EH (cell line): ENCODE measurements at regions not wholly inside any gene's neighbourhood (a gene's known extent, or its start where the extent isn't known, plus 50 kb on each side); places are given as distances from the start of the nearest gene placed in this dataset.

Experiments used
- DNase-seq: peaks from one replicate; pipeline ENCODE4 v3.0.0-alpha.2; 2015; ENCODE audit warnings: low read depth

DNA sequence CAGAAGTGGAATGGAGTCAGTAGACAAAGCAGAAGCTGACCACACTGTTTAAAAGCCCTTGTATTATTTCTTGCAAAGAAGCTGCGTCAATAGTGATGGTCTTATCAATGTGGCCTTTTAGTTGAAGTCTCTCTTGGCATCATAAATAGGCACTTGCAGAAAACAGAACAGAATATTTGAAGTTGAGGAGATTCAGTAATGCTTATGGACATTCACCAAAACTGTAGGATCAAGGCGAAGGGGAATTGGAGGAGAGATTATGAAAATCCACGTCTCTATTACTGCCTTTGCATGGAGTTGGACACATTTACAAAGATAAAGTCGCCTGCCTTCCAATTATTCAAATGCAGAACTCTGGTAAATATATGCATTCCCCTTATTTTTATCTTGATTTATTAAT is 1482.8 kb downstream of the EFNB2 start:
- no peak for DNase-seq

DNA sequence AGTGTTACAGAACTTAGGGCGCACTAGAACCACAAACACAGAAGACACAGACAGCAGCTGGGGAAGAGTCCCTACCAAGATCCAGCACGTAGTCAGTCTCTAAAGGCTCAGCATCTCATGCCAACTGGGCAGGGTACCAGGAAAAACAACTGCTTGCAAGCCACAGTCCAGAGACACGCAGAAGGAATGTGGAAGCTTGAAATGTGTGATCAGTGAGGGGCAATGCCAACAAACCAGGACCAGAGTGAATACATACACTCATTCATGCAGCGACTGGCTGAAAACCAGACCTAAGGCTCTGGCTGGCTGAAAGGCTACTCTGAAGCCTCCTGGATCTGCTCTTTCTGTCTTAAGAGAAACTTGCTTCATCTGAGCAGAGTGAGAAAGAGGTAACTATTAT is 1484.8 kb downstream of the EFNB2 start:
- DNase-seq, result peak; percentile 5

DNA sequence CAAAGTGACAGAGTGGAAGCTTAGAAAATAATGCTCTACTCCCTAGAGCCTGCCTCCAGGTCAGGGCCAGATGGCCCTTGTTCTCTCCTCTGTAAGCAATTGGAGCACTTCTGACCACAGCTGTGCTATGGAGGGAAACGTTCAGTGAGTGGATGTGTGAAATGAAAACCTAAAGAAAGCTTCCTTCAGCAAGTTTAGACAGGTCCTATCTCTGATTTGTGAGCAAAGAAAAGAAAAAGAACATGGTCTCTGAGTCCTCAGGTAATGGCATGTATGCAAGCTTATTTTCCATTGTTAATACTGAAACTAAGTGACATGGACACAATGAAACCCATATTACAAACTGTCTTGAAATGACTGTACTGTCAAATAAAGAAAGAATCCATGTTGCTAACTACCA is 1486.8 kb downstream of the EFNB2 start:
- no peak for DNase-seq

DNA sequence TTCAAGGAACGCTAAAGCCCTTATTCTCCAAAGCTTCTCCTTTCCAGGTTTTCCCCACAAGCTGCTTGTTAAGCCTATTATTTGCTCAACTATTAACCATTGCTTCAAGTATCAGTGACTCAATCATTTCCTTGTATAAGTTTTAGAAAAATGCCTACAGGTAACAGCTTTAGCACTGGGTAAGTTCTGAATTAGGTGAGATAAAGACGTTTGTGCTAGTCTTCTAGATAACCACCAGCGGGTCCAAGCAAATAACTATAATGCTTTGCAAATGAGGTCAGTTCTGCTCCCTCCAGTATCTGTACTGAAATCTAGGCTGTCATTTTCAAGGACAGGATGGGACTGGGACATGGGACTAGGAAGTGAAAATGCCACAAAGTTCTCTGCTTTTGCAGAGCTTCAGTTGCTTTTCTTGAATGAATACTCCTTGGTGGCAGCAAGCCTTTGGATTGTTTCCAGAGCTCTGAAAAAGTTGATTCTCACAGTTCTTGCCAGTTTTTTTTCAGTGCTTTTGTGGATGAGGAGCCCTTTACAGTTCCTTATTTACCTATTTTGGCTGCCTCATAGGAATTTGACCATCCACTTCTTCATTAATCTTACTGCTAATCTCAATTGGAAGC is 1487.7 kb downstream of the EFNB2 start:
- no peak for DNase-seq

DNA sequence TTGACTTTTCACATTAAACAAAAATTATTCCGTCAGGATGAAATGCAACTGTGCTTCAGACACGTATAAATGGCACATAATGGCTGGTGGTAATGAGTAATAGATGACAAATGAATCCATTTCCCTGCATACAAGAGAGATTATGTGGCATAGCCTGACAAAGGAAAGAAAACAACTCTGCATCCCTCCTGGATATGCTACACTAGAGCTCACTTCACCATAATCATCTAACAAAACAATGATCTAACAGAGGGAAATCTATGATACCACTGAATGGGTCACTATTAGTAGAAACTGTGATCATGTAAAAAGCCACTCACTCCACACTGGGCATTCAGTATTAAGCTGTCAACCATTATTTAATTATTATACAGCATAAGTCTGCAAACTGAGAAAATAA is 1498.4 kb downstream of the EFNB2 start:
- no peak for DNase-seq

DNA sequence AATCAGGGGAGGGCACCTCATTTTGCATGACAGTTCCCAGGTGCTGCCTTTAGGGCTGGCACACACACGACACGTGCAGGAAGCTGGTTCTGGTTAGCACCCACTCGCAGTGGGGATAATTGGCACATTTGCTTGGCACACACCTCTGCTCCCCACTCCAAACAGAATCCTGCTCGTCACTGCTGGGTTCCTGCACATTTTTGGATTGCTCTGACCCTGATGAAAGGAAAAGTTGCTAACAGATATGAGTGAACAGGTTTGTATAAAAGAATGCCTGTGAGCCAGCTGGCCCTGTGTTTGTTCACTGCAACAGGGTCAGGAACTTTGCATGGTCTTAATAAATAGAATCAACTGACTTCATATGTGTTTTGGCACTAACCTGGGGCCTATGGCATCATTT is 1500.4 kb downstream of the EFNB2 start:
- no peak for DNase-seq

DNA sequence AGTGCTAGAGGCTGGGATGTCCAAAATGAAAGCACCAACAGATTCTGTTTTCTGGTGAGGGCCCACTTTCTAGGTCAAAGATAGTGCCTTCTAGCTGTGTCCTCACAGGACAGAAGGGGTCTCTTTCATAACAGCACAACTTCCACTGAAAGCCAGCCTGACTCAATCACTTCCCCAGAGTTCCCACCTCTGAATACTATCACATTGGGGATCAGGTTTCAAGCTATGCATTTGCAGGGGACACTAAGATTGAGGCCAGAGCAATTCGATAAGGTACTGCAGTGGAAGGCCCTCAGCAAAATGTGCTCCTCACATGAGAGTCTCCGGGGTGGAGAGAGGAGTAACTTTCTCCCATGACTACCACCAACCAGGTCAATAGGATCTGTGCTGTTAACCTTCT is 1501.5 kb downstream of the EFNB2 start:
- DNase-seq, result no peak

DNA sequence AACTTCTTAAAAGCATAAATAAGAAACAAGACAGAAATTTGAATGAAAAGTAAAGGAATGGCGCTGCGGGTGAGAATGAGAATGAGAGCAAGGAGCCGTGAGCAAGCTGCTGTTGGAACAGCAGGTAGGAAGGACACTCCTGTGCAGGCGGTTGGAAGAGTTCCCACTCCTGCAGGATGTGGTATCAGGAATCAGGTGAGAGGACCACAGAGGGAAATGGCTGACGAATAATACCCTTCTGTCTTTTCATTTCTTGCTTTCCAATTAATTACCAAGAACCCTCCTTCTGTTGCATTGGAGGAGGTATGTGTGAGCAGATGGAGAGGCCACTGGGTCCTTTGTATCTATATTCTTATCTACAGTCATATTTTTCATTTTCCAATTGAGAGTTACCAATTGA is 1504.2 kb downstream of the EFNB2 start:
- DNase-seq, result no peak

DNA sequence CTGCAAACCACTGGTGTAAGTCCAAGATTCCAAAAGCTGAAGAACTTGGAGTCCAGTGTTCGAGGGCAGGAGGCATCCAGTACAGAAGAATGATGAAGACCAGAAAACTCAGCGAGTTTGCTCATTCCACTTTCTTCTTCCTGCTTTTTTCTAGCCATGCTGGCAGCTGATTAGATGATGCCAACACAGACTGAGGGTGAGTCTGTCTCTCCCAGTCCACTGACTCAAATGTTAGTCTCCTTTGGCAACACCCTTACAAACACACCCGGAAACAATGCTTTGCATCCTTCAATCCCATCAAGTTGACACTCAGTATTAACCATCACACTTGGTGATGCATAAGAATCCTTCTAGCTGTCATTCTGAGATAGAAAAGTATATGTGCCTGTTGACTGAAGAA is 1504.6 kb downstream of the EFNB2 start:
- no peak for DNase-seq

DNA sequence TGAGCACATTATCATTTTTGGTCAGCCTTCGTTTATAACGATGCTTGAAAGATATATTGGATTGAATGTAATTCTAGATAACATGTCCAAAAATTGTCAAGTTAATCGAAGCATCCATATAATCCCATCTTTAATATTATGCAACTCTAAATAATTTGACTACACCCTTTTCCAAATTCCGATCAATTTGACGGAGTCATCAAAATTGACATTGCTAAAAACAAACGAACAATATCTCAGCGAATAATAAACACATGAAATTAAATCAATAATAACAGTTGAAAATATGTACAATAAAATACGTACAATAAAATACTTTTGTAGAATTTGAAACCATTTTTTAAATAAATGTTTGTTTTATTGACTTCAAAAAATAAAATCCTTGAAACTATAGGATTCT is 1516.4 kb downstream of the EFNB2 start:
- DNase-seq, result no peak

DNA sequence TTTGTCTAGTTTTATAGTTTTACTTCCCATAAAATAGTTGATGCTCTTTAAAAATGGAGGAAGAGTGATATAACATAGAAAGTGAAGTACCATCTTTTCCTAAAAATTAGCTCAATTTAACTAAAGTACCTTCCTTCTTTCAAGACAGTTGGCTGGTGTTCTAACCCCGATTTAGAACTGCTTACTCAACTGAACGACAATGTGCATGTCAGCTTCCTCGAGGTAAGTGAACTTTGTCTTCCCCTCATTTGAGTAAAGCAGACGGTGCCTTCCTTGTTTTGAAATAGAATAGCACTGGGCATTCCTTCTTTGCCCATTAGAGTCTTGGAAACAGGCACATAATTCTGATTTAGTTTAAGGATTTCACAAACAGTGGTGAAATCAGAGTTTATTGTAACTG is 1519.2 kb downstream of the EFNB2 start:
- no peak for DNase-seq

DNA sequence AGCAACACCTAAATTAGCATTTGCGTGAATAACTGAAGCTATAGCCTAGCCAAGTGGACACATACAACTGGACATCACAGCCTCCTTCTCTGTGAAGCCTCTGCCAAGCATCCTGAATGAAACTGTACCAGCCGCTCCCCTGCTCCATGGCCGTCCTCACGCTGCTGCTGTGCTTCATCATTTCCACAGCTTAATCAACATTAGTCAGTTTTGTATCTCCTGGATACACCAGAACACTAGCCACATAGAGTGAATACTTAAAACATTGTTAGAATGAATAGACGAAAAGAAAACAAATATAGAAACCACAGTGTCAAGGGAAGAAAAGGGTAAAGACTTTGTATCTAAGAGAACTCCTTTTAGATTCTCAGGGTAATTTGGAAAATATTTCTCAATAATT is 1526.9 kb downstream of the EFNB2 start:
- no peak for DNase-seq

DNA sequence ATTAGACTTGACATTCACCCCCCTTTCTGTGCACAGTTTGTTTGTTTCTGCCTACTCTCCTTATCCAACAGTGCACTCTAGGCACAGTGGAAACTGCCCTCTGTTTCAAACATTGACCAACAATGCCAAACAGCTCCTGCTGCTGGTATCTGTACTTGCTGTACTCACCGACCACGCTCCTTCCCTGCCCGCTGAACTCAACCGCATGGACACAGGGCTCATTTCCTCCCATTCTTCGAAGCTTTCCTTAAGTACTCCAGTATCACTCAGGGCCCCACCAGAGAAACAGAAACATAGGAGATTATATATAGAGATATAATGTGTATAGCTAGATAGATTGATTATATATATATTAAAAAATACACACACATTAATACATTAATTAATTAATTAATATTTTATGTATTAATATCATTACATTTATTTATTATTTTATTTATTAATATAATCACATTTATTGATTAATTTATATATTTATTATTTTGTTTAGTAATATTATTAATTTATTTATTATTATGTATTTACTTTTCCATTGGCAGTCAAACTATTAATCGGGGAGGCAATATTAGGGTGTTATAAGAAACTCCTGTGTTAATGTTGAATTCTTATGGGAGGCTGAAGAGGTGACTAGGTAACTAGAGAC is 1528.2 kb downstream of the EFNB2 start:
- no peak for DNase-seq

DNA sequence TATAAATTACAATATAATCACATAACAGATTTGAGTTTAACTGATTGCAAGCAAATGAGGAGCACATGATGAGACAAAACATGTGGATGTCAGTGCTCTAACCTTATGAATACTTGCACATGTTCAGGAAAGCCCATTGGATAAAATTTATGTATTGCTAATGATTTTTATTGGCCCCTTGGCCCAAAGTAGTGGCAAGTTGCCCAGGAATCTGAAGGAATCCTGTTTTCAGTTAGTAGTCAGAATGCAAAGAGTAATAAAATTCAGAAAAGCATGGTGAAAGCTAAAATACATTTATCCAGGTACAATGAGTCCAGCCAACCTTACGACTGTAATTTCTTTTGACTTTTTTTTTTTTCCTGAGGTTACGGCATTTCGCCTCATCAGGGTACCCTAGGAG is 1539.4 kb downstream of the EFNB2 start:
- DNase-seq, result no peak

DNA sequence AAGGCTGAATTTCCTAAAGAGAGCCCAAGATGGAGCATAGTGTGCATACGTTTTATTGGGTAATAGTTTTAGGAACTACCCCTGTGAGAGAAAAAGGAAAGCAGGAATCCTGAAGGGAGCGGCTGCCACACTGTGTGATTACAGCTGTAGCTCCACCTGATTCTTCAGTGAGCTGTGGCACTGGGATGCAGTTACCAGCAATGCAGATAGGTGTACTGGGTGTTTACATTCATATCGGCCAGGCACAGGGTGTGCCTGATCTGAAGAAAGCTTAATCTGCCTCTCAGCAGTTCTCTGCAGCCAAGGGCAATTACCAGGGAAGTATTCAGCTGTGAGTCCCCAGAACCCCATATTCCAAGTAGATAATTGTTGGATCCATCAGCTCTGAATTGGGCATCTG is 1541.8 kb downstream of the EFNB2 start:
- no peak for DNase-seq

DNA sequence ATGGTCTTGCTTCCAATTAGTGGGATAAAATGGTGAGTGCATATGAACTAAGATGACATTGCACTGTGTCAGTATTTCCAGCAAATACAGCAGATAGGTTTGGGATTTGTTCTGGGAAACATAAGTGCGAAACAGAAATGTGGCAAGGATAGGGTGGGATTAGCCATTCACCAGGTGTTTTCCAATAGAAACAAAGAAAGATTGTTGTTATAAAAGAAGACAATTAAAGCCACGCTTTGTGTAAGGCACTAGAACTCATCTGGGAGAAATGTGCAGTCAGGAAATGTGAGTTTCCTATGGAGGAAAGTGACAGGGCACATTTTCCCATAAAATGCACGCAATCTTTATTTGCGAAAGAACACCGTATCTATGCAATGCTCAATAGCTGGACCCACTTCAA is 1547.8 kb downstream of the EFNB2 start:
- DNase-seq, result no peak

DNA sequence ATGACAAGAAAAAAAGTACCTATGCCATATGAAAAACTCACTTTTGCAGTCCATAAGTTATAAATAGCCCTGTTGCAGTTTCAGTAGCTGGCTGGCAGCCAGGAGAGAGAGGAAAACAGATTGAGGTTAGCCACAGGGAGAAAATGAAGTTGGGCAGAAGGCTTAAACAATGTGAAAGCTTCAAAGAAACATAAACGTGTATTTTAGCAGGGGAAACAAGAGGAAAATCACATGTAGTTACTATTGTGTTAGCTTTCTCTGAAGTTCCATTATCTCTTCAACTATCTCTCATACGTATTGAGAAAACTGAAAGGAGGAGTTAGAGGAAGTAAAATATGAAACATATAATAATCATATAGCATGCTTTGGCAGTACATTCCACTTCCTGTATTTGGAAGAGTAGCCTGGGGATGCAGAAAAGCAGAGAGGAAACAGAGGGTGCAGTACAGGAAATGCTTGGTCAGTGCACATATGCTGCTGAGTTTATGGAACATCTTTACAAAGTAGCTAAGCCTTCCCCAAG is 1551.1 kb downstream of the EFNB2 start:
- no peak for DNase-seq

DNA sequence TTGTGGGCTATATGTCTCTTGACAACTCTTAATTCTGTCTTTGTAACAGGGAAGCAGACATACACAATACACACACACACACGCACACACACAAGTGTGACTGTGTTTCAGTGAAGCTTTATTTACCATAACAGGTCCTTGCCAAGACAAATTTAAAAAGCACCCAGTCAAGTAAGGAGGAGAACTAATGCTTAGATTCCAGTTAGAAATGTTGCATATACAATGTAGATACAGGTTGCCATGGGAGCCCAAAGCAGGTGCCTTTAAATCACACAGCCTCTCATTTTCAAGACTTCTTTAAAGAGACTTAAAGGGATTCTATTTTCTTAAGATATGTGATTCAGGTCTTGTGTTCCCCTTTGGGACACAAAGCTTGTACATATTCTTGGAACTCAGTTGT is 1551.9 kb downstream of the EFNB2 start:
- no peak for DNase-seq

DNA sequence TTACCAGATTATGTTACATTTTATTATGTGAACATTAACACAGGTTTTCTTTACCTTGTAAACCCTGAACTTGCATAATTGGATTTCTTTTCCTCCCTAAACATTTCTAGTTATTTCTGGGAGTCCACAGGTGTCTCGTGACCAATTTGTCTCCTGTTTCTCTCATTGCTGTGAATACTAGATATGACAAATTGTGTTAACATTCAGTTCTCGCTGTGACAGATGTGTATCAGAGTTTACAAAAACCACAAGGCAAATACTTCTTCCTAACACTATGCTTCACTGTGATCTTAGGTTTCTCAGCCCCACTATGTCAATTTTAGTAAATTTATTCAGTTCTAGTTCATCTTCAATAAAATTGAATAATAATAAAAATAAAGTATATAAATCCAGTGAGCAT is 1554.9 kb downstream of the EFNB2 start:
- DNase-seq, result no peak

DNA sequence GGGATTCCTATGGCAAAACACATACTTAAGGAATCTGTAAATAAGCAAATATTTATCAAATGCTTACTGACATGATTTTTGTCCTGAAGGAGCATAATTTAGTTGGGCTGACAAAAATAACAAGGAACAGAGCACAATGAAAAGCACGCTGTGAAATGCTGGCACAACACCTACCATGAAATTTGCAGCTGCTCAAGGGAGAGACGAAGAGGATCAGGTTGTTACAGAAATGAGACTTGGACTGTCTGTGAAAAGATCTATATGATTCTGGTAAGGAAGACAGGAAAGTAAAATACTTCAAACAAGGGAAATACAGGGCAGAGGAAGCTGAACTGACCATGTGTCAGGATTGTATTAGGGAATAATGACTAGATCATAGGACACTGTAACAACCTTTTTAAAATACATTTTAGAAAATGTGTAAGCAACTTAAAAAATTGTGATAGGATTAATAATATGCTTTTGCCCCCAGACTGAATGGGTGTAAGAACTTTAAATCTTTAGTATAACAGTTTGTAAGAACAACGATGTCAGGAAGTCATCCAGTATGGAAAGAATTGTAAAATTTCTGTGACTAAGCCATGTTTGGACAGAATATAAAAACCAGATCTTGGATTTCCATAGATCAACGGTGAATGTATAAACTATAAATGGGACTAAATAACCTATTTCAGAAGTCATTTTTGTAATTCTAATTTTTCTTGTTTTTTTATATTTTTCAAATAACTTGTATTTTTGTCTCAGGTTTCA is 1556.0 kb downstream of the EFNB2 start:
- no peak for DNase-seq

DNA sequence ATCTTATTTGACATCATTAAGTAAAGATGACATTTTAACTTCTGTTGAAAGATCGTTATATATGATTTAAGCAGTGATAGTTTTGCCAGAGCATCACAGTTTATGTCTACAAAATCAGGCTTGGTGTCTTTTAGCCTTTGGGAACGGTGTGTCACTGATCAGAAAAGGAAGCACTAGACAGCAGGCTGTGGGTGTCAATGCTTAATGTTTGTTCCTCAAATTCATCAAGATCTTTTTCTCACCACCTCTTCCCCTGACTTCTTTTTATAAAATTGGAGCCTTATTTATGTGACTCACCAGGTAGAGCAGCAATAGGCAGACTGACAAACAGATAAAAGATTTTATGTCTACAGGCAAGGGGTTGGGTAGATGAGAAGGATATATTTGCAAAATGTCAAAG is 1558.5 kb downstream of the EFNB2 start:
- no peak for DNase-seq

DNA sequence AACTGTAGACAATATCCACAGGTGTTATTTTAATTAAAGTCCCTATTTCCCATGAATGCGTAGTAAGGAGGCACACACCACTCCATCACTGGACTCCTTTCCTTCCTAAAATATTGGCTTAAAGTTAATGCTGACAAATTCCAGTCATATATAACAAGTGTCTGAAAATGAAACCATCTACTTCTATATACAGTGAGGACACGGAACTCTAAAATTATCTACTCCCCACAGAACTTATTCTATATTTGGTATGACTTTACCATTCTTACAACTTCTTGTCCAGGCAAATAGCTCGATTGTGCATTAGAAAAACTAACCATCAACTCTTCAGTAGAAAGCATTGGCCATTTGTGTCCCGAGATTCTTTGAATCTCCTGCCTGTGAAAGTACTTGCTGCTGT is 1560.2 kb downstream of the EFNB2 start:
- no peak for DNase-seq

DNA sequence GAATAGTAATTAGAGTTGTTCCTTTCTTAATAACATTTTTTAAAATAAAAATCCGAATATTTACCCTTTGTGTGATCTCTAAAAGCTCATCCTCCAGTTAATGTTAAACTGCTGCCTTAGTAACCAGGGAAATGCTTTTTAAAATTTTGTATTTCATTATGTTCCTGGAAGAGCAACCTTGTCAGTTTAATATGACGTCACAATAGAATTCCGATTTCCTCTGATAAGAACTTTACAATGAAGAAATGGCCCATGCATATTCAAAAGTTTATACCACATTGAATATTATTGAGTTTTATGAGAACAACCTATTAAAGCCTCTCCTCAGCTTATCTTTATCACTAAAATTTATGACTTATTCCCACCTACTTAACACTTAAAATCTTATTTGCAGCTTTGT is 1566.6 kb downstream of the EFNB2 start:
- DNase-seq, result no peak
